ENCODE measurements at regions not wholly inside any gene's neighbourhood (a gene's known extent, or its start where the extent isn't known, plus 50 kb on each side); places are given as distances from the start of the nearest gene placed in this dataset.

DNA sequence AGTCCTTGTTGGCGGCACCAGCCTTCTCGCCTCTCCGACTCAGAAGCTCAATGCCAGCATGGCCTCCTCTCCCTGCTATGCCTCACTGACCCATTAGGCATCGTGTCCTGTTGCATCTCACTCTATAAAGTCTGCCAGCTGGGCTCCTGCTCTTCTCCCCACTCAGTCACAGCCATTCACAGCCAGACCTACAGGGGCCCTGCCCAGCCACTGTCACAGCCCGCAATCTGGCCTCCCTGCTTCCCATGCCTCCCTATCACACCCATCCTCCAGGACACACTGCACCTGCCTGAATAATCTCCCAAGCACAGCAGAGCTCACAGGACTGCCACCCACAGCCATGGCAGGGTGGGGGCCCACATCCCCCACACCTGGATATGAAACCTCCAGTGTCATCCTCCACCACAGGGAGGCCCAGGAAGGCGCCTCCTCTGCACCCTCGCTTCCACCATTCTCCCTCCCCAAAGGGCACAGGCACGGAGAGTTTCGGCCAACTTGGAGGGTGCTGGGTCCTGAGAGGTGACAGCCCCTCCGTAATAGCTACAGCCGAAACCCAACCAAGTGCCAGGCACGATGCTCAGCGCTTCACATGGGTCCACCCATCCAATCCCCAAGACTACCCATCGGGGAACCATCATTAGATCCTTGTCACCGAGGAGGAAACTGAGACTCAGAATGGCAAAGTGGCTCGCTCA lies 370.3 kb downstream of the BCL11B start:
- ChIA-PET POLR2A (no interaction called here), CTCF (no interaction called here)
- intact Hi-C loops (cut with micrococcal nuclease; ENCODE audit: unreplicated experiment): no loop called here
- H3K27ac Mint-ChIP-seq (ENCODE audit: unreplicated experiment): no peak overlapping the region
- peaks cover 4% of the 10 kb centered on the region for H3K4me1 Mint-ChIP-seq (ENCODE audit: low read depth, unreplicated experiment)
- DNase-seq: no peak
- no peaks in the 10 kb centered on the region for H3K4me1 ChIP-seq
- TF ChIP-seq, protein P1, sequence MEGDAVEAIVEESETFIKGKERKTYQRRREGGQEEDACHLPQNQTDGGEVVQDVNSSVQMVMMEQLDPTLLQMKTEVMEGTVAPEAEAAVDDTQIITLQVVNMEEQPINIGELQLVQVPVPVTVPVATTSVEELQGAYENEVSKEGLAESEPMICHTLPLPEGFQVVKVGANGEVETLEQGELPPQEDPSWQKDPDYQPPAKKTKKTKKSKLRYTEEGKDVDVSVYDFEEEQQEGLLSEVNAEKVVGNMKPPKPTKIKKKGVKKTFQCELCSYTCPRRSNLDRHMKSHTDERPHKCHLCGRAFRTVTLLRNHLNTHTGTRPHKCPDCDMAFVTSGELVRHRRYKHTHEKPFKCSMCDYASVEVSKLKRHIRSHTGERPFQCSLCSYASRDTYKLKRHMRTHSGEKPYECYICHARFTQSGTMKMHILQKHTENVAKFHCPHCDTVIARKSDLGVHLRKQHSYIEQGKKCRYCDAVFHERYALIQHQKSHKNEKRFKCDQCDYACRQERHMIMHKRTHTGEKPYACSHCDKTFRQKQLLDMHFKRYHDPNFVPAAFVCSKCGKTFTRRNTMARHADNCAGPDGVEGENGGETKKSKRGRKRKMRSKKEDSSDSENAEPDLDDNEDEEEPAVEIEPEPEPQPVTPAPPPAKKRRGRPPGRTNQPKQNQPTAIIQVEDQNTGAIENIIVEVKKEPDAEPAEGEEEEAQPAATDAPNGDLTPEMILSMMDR (IDR thresholded peaks at IDR 0.05; ENCODE audit: insufficient read depth in 1 of 2, low read depth in 1 of 2, low read length in 1 of 2, severe bottlenecking in 1 of 2, unreplicated experiment in 1 of 2): no peak
- H3K9me3 Mint-ChIP-seq (ENCODE audit: unreplicated experiment): peaks cover 9% of the 10 kb centered on the region
- BruUV-seq (replicated peaks): no TSS peak
- H3K36me3 Mint-ChIP-seq (ENCODE audit: insufficient read depth, unreplicated experiment): no peaks in the 10 kb centered on the region
- H3K36me3 ChIP-seq (ENCODE audit: control insufficient read depth, insufficient read depth, low read length): no peaks in the 10 kb centered on the region
- no peak overlapping the region for H3K4me3 Mint-ChIP-seq (ENCODE audit: unreplicated experiment)
- peaks cover 12% of the 10 kb centered on the region for H3K27me3 Mint-ChIP-seq (ENCODE audit: insufficient read depth, unreplicated experiment)
- H3K9me3 ChIP-seq: no peaks in the 10 kb centered on the region
- H3K4me3 ChIP-seq (ENCODE audit: low read depth, low read length): no peak overlapping the region
- no peaks in the 10 kb centered on the region for H3K27me3 ChIP-seq (replicated peaks; ENCODE audit: control insufficient read depth, insufficient read depth, low read length)

DNA sequence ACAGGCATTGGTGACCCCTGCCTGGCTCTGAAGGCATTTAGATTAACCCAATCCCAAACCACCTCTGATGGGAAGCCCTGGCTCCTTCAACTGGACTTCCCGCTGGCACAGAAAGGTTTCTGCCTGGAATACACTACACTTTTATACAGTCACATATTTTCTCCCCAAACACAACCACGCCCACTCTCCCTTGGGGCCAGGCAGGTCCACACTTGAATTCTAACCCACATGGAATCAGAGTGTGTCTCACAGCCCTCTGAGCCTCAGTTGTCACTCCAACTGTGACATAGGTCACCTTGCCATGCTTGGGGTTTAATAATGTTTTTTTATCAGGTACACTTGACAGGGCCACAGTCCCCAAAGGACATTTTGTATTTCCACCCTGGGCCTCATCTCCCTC lies 368.6 kb downstream of the BCL11B start:
- H3K27me3 Mint-ChIP-seq (ENCODE audit: insufficient read depth, unreplicated experiment): peaks cover 8% of the 10 kb centered on the region
- Histone ChIP-seq H3K9me3 (no peaks in the 10 kb centered on the region), H3K4me1 (no peaks in the 10 kb centered on the region), H3K27me3 (replicated peaks; ENCODE audit: control insufficient read depth, insufficient read depth, low read length) (no peaks in the 10 kb centered on the region), H3K36me3 (ENCODE audit: control insufficient read depth, insufficient read depth, low read length) (no peaks in the 10 kb centered on the region), H3K4me3 (ENCODE audit: low read depth, low read length) (no peak overlapping the region)
- peaks cover 2% of the 10 kb centered on the region for H3K9me3 Mint-ChIP-seq (ENCODE audit: unreplicated experiment)
- DNase-seq: no peak
- no peak overlapping the region for H3K27ac Mint-ChIP-seq (ENCODE audit: unreplicated experiment)
- ChIA-PET CTCF (no interaction called here), POLR2A (no interaction called here)
- H3K36me3 Mint-ChIP-seq (ENCODE audit: insufficient read depth, unreplicated experiment): no peaks in the 10 kb centered on the region
- TF ChIP-seq, protein P1 (IDR thresholded peaks at IDR 0.05; ENCODE audit: insufficient read depth in 1 of 2, low read depth in 1 of 2, low read length in 1 of 2, severe bottlenecking in 1 of 2, unreplicated experiment in 1 of 2): no peak
- BruUV-seq (replicated peaks): no TSS peak
- intact Hi-C loops (cut with micrococcal nuclease; ENCODE audit: unreplicated experiment): no loop called here
- peaks cover 4% of the 10 kb centered on the region for H3K4me1 Mint-ChIP-seq (ENCODE audit: low read depth, unreplicated experiment)
- H3K4me3 Mint-ChIP-seq (ENCODE audit: unreplicated experiment): no peak overlapping the region

DNA sequence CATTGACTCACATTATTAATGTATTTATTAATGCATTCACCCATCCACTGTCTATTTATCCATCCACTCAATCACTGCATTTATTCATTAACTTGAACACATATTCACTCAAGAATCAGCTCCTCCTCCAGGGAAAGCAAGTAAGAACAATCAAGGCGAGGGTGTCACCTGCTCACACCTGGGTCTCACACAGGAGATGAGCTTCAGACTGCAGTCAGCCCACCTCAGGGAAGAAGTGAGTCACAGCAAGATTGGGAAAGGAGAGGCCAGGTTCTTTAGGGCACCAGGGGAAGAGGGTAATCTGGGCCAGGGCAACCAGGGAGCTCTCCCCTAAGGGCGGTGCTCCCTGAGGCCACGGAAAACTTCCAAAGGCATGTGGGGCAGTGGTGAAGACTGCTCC lies 367.3 kb downstream of the BCL11B start:
- no peaks in the 10 kb centered on the region for H3K9me3 ChIP-seq
- Mint-ChIP-seq H3K4me1 (ENCODE audit: low read depth, unreplicated experiment) (peaks cover 4% of the 10 kb centered on the region), H3K9me3 (ENCODE audit: unreplicated experiment) (no peaks in the 10 kb centered on the region), H3K27ac (ENCODE audit: unreplicated experiment) (no peak overlapping the region), H3K27me3 (ENCODE audit: insufficient read depth, unreplicated experiment) (peaks cover 8% of the 10 kb centered on the region), H3K36me3 (ENCODE audit: insufficient read depth, unreplicated experiment) (no peaks in the 10 kb centered on the region), H3K4me3 (ENCODE audit: unreplicated experiment) (no peak overlapping the region)
- intact Hi-C loops (cut with micrococcal nuclease; ENCODE audit: unreplicated experiment): no loop called here
- H3K36me3 ChIP-seq (ENCODE audit: control insufficient read depth, insufficient read depth, low read length): no peaks in the 10 kb centered on the region
- CTCF ChIA-PET: no interaction called here
- TF ChIP-seq, protein P1 (IDR thresholded peaks at IDR 0.05; ENCODE audit: insufficient read depth in 1 of 2, low read depth in 1 of 2, low read length in 1 of 2, severe bottlenecking in 1 of 2, unreplicated experiment in 1 of 2): no peak
- no TSS peak for BruUV-seq (replicated peaks)
- POLR2A ChIA-PET: no interaction called here
- no peaks in the 10 kb centered on the region for H3K4me1 ChIP-seq
- no peaks in the 10 kb centered on the region for H3K27me3 ChIP-seq (replicated peaks; ENCODE audit: control insufficient read depth, insufficient read depth, low read length)
- no peak for DNase-seq
- no peak overlapping the region for H3K4me3 ChIP-seq (ENCODE audit: low read depth, low read length)

Data from Caco-2 (cell line).